Colonic mucosa (tissue), 4 donors: ENCODE measurements at regions not wholly inside any gene's neighbourhood (a gene's known extent, or its start where the extent isn't known, plus 50 kb on each side); places are given as distances from the start of the nearest gene placed in this dataset.

Experiments
- DNase-seq: peaks from one replicate; pipeline ENCODE4 v3.0.0-alpha.2; 2020
- H3K27ac ChIP-seq: fragments of 200-600 bp; one replicate; pipeline ENCODE4 v1.8.0; 2021
- H3K27me3 ChIP-seq: fragments of 200-600 bp; one replicate; pipeline ENCODE4 v1.8.0; 2021
- H3K36me3 ChIP-seq: fragments of 200-600 bp; one replicate; pipeline ENCODE4 v1.8.0; 2021
- H3K4me1 ChIP-seq: fragments of 200-600 bp; one replicate; pipeline ENCODE4 v1.8.0; 2021; ENCODE audit warnings: mild to moderate bottlenecking
- H3K4me3 ChIP-seq: fragments of 200-600 bp; one replicate; pipeline ENCODE4 v1.8.0; 2021
- H3K9ac ChIP-seq, 2 donors: one replicate each; pipeline ENCODE4 v1.7.0; 2013; ENCODE audit warnings: control low read depth in 2 of 2, low read depth in 2 of 2, low read length in 2 of 2
- H3K9me3 ChIP-seq: fragments of 200-600 bp; one replicate; pipeline ENCODE4 v1.8.0; 2021
- intact Hi-C: fragments of 100-400 bp; cut with DNase I; formaldehyde crosslinking; loops from one replicate; pipeline ENCODE4 v1.14.1; 2022
- TF ChIP-seq, protein P1 (sequence below): fragments of 200-600 bp; IDR thresholded peaks from one replicate; pipeline ENCODE4 v1.8.0; 2022; ENCODE audit warnings: antibody characterized with exemption, mild to moderate bottlenecking
- donor health status: healthy.
- donor health status: DM: no; HTN: no; CAD: no.
- donor health status: DM: no; HTN: no; CAD: no.

- Histone ChIP-seq H3K27me3 (no peaks in the 10 kb centered on the region), H3K36me3 (no peaks in the 10 kb centered on the region), H3K4me1 (no peaks in the 10 kb centered on the region), H3K9ac (no peak overlapping the region), H3K9me3 (no peaks in the 10 kb centered on the region), H3K27ac (no peak overlapping the region), H3K4me3 (no peak overlapping the region)
- TF ChIP-seq, protein P1, sequence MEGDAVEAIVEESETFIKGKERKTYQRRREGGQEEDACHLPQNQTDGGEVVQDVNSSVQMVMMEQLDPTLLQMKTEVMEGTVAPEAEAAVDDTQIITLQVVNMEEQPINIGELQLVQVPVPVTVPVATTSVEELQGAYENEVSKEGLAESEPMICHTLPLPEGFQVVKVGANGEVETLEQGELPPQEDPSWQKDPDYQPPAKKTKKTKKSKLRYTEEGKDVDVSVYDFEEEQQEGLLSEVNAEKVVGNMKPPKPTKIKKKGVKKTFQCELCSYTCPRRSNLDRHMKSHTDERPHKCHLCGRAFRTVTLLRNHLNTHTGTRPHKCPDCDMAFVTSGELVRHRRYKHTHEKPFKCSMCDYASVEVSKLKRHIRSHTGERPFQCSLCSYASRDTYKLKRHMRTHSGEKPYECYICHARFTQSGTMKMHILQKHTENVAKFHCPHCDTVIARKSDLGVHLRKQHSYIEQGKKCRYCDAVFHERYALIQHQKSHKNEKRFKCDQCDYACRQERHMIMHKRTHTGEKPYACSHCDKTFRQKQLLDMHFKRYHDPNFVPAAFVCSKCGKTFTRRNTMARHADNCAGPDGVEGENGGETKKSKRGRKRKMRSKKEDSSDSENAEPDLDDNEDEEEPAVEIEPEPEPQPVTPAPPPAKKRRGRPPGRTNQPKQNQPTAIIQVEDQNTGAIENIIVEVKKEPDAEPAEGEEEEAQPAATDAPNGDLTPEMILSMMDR: no peak
- DNase-seq: no peak
- intact Hi-C loops: no loop called here
These were observed 179.6 kb upstream of the IRX3 start for GRCh38 chr16:54466233-54466632.

GRCh38 chr16:54465063-54465462 lies 178.5 kb upstream of the IRX3 start:
- no peaks in the 10 kb centered on the region for H3K9me3 ChIP-seq
- no peaks in the 10 kb centered on the region for H3K4me1 ChIP-seq
- no peak for DNase-seq
- no peak overlapping the region for H3K4me3 ChIP-seq
- no peaks in the 10 kb centered on the region for H3K36me3 ChIP-seq
- no peaks in the 10 kb centered on the region for H3K27me3 ChIP-seq
- TF ChIP-seq, protein P1: no peak
- H3K27ac ChIP-seq: no peak overlapping the region
- intact Hi-C loops: no loop called here
- H3K9ac ChIP-seq: no peak overlapping the region

- no peaks in the 10 kb centered on the region for H3K9me3 ChIP-seq
- H3K36me3 ChIP-seq: no peaks in the 10 kb centered on the region
- TF ChIP-seq, protein P1: no peak
- no peak overlapping the region for H3K4me3 ChIP-seq
- no peaks in the 10 kb centered on the region for H3K27me3 ChIP-seq
- intact Hi-C loops: no loop called here
- H3K27ac ChIP-seq: no peak overlapping the region
- H3K4me1 ChIP-seq: no peaks in the 10 kb centered on the region
- no peak overlapping the region for H3K9ac ChIP-seq
- DNase-seq: no peak
These were observed 176.2 kb upstream of the IRX3 start for GRCh38 chr16:54462771-54463170.

DNA sequence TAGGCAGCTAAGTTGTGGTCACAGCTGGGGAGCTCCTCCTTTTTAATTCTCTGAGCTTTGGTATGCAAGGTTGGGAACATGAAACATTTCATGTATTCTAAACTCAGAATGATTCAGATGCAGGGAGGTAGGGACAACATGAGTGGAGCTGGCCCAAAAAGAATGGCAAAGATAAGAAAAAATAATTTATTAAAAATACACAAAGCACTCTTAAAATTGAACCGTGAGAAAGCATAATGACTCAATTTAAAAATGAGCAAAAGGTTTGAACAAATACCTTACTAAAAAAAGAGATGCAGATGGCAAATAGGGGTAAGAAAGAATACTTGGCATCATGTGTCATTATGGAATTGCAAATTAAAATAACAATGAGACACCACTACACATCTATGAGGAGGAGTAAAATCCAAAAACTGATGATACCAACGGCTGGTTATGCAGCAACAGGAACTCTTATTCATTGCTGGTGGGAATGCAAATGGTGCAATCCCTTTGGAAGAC lies 175.6 kb upstream of the IRX3 start:
- Histone ChIP-seq H3K27me3 (no peaks in the 10 kb centered on the region), H3K4me3 (no peak overlapping the region), H3K36me3 (no peaks in the 10 kb centered on the region), H3K27ac (no peak overlapping the region), H3K4me1 (no peaks in the 10 kb centered on the region), H3K9me3 (no peaks in the 10 kb centered on the region), H3K9ac (no peak overlapping the region)
- DNase-seq: no peak
- TF ChIP-seq, protein P1: no peak
- intact Hi-C loops: no loop called here

GRCh38 chr16:54460263-54460860 lies 173.8 kb upstream of the IRX3 start:
- Histone ChIP-seq H3K27ac (no peak overlapping the region), H3K9ac (no peak overlapping the region), H3K9me3 (no peaks in the 10 kb centered on the region), H3K36me3 (no peaks in the 10 kb centered on the region), H3K4me3 (no peak overlapping the region), H3K4me1 (no peaks in the 10 kb centered on the region), H3K27me3 (no peaks in the 10 kb centered on the region)
- intact Hi-C loops: no loop called here
- TF ChIP-seq, protein P1: no peak
- DNase-seq: no peak
